ENCODE measurements at regions not wholly inside any gene's neighbourhood (a gene's known extent, or its start where the extent isn't known, plus 50 kb on each side); places are given as distances from the start of the nearest gene placed in this dataset.

DNA sequence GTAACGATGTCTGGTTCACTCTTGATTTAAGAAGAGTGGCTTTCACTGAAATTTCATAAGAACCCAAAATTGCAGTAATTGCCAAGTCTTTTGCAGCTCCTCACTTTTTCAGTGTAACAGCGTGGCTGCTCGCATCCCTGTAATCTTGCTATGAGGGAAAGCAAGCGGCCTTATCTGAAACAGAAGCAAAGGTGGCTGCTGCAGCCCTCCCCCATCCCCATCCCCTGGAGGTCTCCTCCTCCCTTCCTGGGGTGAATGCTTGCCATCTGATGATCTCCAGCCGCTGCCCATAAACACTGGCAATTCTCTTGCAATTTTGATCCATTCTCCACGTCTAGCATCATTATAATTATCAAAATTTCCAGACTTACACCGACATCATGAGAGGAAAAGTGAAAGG is 182.5 kb upstream of the ASIC2 start:
- no peak for DNase-seq

DNA sequence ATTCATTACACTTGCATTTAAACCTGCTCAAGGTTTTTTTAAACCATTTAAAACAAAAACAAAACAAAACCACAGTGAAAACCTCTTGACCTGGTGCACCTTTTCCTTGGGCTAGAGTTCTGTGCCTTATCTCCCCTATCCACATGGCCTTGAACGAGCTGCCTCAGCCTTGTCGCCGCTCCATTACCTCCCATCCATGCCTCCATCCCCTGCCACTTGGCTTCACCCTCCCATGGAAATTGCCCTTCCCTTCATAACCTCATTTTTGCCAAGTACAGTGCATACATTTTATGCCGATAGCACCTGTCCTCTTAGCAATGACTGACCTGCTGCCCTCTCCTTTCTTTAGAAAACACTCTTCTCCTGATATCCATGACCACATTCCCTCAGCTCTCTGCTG is 188.6 kb upstream of the ASIC2 start:
- DNase-seq: no peak

DNA sequence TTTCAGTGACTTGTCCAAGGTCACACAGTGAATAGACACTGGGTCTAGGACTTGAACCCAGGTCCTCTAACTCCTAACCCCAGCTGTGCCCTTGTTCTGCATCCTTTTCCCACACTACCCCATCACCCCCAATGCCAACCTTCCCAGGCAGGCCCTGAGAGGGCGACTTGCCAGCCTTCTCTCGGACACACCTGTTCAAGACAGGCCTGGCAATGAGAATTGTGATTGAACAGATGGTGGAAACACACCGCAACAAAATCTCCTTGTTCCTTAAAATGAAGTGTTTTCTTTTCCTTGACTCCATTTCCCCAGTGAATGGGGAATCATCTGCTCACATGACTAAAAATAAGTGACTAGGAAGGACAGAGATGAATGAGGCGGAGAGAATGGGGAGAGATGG is 189.5 kb upstream of the ASIC2 start:
- DNase-seq: no peak

DNA sequence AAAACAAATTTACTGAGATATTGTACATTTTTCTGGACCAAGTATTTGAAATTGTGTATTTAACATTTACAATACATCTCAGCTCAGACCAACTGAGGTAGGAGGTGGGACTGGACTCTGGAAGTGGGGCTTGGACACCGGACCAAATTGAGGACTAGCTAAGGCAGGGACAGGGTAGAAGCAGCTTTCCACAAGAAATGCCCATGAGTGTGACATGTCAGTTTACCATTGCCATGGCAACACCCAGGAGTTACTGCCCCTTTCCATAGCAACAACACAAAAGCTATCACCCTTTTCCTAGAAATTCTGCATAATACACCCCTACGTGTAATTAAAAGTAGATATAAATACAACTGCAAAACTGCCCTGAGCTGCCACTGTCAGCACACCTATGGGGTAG is 191.5 kb upstream of the ASIC2 start:
- no peak for DNase-seq

DNA sequence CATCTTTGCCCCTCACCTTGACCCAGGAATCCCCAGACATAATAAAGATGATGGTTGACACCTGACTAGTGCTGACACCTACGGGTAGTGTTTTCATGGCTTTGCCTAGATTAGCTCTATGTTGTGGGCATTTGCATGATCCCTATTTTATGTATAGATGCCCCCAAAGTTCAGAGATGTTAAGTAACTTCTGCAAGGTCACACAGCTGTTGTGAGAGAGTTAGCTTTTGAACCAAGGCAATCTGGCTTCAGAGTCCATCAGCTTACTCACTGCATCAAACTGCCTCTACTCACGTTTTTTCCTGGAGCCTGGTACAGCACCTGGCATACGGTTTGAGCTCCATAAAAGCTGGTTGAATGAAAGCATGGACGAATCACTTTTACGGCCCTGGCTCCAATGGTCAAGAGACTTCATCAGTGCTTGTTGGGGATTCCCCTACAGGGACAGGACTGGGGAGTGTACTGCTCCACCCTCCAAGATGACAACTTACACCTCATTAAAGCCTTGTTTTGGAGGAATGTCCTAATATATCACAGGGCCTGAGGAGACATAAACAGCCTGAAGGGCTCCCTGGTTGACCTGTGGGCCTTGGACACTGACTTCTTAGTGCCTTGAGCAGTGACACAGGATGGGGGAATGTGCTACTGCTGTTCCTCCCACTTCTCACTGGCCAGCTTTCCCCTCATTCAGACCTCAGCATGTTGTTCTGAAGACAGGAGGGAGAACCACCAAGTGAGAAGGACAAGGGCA is 193.2 kb upstream of the ASIC2 start:
- DNase-seq: no peak

DNA sequence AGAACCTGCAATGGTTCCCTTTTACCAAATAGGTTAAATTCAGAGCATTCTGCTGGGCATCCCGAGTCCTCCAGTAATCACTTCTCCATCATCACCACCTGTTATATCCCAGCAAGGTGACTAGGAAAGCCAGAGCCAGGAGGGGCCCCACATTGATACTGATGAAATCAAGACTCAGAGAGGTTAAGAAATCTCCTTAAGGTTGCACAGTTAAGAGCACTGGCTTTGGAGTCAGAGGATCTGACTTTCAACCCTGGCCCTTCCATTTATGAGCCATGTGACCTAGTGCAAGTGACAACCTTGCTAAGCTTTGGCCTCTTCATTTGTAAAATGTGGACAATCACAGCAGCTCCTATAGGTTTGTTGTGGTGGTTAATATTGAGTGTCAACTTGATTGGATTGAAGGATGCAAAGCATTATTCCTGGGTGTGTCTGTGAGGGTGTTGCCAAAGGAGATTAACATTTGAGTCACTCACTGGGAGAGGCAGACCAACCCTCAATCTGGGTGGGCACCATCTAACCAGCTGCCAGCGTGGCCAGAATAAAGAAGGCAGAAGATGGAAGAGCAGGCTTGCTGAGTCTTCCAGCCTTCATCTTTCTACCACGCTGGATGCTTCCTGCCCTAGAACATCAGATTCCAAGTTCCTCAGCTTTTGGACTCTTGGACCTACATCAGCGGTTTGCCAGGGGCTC is 194.2 kb upstream of the ASIC2 start:
- DNase-seq: no peak

DNA sequence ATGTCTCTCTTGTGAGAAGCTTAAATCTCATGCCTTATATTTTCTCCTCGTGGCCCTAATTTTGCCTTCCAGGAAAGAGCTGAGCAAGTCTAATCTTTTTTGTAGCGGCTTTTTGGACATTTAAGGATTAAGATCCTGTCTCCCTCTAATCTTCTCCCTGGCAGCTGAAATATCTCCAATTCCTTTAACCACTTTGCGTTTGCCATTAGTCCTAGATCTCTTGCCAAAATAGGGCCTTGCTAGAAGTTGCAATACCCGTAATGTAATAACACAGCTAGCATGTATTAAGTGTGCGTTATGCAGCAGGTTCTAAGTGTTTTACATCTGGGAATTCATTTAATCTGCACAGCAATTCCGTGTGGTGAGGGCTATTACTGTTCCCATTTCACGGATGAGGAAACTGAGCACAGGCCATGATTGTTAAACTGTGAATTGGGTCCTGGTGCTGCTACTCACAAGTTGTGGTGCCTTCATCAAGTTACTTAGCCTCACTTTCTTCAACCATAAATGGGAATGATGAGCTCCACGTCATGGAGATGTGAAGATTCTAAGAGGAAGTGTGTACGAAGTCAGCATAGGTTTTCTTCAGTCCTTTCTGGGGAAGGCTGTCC is 198.9 kb upstream of the ASIC2 start:
- no peak for DNase-seq

DNA sequence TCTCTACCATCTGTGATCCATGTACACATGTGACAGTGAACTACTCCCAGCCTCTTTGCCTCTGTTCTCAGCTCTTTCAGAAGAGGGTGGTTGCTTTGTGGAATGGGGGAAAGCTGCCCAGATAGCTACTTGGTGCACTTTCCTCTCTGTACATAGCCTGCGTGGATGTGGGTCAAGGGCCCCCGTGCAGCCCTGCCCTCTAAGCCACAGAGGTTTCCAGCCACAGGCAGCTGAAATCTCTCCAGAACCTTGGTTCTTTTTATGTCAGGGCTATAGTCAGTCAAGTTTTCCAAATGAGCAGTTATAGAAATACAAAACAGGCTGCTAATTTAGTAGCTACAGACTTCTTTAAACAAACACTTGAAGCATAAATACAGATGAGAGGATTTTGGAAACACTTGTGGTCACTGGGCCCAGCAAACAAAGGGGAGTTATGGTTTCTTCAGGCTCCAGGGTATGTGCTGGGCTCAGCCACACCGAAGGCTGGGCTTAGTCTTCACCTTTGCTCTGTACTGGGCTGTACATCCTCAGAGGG is 199.7 kb upstream of the ASIC2 start:
- DNase-seq: no peak

DNA sequence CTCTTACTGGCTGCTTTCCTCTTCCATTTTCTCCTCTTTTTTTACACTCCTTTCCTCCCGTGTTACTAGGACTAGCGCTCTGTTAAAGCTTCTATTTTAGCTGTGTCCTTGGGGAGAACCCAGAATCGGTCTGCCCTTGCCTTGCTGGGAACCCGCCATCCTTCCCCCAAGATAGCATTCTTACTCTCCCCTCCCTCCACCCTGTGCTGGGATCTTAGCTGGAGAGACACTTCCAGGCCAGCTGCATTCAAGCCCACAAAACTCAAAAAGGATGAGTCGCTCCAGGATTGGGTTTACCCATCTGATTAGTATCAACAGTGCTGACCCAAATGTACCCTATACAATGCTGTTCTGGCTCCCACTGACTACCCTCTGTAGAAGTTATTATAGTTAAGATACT is 200.5 kb upstream of the ASIC2 start:
- DNase-seq: no peak

DNA sequence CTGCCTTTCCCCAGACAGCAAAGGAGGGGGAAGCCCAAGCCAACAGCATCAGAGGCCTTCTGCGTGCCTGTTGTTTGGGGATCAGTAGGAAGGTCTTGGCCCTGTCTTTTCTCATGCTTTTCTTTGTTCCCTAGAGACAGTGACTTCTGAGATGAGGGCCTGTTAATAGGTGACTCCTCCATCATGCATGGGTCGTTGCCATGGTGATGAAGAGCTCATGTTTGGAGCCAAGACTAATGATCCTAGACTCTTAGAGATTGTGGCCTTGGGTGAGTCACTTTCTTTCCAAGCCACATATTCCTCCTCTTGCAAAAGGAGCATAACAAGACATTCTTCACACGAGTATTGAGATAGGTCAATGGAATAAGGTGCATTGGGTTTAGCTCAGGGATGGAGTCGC is 201.1 kb upstream of the ASIC2 start:
- no peak for DNase-seq

DNA sequence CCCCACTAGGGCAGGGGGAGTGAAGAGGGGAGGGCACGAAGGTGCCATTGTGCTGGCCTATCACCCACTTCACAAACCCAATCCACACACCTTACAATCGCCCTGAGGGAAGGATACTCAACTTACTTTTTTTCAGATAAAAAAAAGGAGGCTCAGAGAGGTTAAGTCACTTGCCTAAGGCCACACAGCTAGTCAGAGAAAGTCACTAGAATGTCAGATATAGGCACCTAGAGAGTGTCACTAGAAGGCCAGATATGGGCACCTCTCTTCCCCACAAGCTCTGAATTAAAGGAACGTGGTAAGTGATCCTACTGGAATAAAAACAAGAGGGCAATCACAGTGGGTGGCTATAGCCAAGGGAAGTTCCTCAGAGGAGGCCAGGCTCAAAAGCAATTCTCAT is 204.5 kb upstream of the ASIC2 start:
- no peak for DNase-seq

DNA sequence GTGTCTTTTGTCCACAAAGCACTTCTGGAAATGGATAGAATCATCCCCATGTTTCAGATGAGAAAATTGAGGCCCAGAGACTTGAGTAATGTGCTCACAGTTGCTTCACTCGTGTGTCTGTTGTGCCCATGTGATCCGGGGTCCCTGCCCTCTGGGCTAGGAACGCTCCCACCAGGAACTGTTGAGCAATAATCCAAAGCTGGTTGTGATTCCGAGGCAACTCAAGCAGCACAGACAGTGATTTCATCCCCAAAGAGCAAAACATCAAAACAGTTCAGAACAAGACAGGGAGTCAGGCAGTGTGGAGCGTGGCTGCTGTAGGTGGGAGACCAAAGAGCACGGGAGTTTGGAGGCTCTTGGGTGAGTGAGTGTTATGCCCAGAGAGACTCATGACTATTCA is 205.0 kb upstream of the ASIC2 start:
- DNase-seq: no peak

DNA sequence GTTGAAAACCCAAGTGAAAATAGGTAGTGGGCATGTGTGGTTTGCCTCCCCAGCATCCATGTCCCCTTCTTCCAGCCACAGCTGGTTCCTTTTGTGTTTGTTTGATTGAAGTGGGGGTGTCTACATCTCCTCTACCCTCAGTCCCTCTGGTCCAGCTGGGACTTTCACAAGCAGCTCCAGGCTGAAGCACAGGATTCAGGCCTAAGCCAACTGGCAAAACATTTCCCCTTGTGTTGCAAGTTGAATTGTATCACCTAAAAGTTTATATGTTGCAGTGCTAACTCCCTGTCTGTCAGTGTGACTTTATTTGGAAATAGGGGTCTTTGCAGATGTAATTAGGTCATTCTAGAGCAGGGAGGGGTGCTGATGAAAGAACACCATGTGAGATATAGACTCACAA is 205.9 kb upstream of the ASIC2 start:
- no peak for DNase-seq

DNA sequence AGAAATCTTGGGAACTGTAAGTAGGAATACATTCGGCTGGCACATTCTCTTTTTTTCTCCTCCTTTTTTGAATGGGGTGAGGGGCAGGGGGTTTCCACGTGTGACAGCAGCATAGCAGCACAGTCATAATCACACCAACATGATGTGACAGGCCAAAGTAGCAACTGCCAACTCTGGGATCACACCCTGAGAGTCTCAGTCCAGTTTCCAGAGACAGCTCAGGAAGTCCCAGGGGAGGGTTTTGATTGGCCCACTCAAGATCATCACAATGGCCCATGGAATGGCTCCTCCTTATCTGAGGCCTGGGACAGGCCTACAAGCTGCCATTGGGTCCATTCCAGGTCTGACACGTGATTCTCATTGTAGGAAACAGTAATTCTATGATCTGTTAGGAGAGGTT is 207.1 kb upstream of the ASIC2 start:
- DNase-seq: no peak

DNA sequence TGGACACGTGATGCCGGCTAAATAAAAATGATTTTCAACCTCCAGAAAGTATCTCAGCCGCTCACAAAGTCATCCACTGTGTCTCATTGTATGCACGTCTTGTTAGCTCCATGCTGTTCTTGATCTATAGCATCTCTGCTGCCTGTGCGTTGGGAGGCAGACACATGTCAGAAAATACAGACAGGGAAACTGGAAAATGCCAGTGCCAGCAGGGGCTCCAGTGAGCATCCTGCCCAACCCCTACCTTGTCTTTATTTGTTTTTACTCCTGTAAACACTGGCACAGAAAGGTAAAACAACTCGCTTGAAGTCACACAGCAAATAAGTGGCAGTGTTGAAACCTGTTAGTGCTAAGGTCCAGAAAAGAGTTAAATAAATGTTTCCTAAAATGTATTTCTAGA is 208.1 kb upstream of the ASIC2 start:
- no peak for DNase-seq

DNA sequence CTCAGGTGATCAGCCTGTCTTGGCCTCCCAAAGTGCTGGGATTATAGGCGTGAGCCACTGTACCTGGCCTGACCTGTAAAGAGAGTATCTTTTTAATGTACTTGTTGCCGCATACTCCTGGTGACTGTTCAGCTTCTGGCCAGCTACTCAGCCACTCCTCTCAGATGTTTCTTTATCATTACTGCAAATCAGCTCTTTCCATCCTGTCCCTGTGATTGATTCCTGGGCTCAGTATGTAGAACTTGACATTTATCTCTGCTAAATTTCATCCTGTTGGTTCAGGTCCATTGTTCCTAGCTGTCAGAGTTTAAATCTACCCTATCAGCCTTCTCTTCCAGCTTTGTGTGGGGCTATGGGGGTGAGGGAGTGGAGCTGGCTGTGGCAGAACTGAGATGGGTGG is 211.5 kb upstream of the ASIC2 start:
- DNase-seq: no peak

DNA sequence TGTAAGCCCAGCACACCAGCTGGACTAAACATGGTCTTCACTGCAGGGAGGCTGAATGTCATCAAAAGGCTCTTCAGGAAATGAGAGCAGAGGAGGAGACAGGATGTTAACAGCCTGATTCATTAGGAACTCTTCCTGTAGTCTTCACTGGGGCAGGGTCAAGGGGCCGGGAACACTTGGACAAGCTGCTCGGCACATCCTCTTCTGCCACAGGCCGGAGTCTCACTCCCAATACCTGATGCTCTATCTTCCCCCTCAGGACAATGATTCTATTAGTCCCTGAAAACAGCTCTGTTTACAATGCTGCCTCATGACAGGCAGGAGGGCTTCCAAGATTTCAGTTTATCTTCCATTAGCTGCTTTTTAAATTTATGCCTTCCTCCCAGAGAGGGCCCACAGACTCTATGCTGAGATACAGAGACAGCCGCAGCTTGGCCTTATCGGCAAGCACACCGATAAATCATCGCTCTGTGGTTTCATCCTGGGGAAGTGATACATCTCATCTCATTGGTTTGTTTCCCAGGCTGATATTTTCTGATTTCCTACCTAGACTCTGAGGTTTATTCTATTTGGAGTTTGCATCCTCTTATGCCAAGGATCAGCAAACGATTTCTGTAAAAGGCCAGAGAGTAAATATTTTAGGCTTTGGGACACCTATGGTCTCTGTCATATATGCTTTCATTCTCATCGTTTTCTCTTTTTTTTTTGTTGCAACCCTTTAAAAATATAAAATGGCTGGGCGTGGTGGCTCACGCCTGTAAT is 214.0 kb upstream of the ASIC2 start:
- no peak for DNase-seq

DNA sequence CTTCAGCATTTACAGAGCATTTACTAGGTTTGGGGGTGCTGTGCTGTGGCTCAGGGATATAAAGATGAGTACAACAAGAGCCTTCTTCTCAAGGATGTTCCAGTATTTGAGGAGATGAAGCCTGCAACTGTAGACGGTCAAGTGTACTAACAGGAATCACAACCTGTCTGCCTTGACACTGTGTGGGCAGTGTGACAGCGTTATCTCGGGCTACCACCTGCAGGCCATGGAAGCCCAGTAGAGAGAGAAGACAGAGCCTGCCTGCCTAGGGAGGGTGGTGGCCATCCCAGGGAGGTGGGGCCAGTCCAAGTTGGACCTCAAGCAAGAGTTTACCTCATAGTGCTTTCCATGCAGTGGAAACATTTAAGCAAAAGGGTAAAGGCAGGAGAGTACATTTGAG is 215.1 kb upstream of the ASIC2 start:
- no peak for DNase-seq

DNA sequence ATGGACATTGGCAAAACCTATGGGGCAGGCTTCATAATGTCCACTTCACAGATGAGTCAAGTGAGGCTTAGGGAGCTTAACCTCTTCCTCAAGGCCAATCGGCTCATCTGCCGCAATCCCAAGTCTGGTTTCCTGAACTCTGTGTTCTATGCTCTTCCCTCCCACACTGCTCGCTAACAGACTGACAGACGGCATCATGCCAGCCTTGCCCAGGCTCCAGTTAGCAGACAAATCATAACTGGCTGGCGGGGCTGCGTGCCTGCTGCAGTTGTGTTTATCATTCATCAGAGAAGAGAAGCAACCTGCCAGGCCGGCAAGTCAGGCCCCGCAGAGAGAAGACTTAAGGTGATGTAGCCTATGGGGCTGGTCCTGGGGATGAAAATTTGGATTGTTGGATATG is 216.2 kb upstream of the ASIC2 start:
- peak in 1 of 51 donors; percentile 4 for DNase-seq

DNA sequence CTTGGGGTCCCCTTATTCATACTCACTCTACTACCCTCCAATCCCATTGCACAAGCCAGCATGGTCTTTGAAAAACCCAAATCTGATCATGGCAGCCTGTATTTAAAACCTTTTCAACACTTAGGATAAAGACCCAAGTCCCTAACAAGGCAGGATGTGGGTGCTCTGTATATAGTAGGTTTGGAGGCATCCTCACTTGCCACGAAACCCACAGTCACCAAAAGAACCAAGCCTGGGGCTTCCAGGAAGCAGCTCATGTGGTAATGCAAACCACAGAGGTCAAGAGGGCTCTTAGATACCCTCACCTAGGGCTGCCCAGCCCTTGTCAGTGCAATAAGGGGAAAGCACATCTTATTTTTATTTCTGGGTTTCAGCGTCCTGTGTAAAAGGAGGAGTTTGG is 218.6 kb upstream of the ASIC2 start:
- DNase-seq: no peak

DNA sequence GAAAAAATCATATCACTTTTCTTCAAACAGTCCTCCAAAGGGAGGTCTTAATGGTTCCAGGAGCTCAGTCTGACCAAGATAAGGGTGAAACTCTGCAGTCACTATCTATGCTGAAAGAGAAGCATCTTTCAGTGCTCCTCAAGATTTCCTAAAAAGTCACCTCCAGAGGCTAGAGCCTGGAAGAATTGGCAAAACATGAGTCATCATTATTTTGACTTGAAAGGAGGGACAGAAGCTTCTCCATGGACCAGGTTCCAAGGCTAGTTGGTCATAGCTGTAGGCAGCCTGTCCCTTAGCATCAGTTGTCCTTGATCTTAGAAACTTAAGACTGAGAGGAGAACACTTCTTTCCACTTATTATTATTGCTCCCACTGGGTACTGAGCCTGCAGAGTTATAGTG is 219.0 kb upstream of the ASIC2 start:
- no peak for DNase-seq

DNA sequence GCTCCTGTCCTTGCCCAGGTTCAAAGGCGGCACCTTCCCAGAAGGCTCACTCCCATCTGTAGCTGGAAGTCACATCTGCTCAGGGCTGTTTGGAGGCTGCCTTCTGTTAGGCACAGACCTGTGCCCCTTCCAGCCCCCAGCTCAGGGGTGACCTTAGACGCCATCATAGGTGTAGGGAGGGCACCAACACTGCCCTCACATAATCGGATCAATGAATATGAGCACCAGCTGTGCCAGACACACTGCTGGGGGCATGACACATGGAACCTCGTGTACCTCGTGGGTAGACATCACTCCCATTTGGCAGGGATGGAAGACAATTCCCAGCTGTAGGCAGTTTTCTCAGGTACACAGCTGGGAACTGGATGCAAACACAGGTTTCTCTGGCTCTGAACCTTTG is 220.7 kb upstream of the ASIC2 start:
- DNase-seq: no peak

Data from hypothalamus (tissue), 51 donors.